GM21447 (cell line): ENCODE measurements at regions not wholly inside any gene's neighbourhood (a gene's known extent, or its start where the extent isn't known, plus 50 kb on each side); places are given as distances from the start of the nearest gene placed in this dataset.
"Not testable (repeated sequence)": the region's sequence is repeated elsewhere in the genome, so short reads cannot be mapped to it uniquely, and the experiment has no call there.

ENCODE experiments used
- ATAC-seq: cut with Tn5 transposase; IDR thresholded peaks from one replicate; pipeline ENCODE4 v1.9.1; 2021; ENCODE audit not compliant: unreplicated experiment

DNA sequence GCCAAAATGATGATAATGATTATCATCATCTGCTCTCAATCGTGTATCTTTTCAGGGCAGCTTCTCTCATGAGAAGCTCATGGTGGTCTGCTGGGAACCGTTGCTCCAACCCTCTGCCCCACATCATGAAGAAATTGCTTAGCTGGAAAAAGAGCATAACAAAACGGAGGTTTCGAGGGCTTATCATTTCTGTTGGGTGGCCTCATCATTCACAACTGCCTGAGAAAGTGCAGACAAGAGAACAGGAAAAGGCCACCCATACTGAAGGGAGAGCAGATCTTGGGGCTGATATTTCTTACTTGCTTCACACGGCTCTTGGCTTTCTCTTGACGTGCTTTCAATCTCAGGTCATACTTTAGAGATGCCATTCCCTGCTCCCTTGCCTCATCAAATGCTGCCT is 471.6 kb downstream of the CD83 start:
- no peak for ATAC-seq

DNA sequence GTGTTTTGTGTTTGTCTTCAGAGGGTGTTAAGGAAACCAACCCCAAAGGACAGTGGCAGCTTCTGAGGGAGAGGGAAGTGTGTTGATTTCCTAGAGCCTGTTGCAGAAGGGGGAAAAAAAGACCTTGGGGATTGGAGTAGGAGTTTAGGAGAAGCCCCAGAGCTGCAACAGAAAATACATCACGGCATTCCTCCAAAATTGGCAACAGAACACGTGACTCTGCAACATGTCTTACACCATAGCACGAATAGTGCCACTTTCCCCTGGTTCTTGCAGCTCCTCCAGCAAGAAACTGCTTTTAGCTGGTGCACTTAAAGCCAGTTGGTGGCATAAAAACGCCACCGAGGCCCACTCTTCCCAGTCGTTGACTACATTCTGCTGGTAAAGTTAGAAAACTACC is 473.0 kb downstream of the CD83 start:
- ATAC-seq: no peak

GRCh38 chr6:14591998-14592397 is 474.4 kb downstream of the CD83 start:
- no peak for ATAC-seq

- ATAC-seq: no peak
Observed at GRCh38 chr6:14593286-14593685, 475.7 kb downstream of the CD83 start.

- no peak for ATAC-seq
Observed at GRCh38 chr6:14595751-14596150, 478.2 kb downstream of the CD83 start.

DNA sequence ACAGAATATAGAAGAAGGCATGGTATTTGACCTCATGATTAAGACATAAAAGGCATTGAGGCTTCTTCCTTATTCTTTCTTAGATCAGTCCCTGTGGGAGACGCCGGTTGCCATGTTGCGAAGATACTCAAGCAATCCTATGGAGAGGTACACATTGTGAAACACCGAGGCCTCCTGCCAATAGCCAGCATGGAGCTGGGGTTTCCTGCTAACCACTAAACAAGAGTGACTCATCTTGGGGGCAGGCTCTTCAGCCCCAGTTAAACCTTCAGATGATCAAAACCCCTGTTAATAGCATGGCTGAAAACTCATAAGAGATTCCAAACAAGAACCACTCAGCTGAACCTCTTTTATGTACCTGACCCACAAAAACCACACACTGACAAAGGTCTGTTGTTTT is 478.8 kb downstream of the CD83 start:
- no peak for ATAC-seq

DNA sequence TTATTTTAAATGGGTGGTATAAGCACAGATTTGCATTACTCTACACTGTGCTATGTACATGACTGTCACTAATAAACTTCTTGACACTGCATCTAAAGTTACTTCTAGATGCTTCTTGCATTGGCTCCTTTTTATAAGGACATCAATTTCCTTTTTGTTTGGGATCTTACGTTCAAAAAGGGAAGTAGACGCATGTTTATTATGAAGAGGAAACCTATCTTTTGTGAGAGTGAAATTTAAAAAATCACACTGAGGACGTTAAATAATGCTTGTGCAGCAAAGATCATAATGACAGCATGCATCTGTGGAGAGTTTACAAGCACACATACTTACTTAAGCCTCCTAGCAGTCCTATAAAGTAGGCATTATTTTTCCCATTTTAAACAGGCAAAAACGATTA is 479.5 kb downstream of the CD83 start:
- ATAC-seq: no peak

DNA sequence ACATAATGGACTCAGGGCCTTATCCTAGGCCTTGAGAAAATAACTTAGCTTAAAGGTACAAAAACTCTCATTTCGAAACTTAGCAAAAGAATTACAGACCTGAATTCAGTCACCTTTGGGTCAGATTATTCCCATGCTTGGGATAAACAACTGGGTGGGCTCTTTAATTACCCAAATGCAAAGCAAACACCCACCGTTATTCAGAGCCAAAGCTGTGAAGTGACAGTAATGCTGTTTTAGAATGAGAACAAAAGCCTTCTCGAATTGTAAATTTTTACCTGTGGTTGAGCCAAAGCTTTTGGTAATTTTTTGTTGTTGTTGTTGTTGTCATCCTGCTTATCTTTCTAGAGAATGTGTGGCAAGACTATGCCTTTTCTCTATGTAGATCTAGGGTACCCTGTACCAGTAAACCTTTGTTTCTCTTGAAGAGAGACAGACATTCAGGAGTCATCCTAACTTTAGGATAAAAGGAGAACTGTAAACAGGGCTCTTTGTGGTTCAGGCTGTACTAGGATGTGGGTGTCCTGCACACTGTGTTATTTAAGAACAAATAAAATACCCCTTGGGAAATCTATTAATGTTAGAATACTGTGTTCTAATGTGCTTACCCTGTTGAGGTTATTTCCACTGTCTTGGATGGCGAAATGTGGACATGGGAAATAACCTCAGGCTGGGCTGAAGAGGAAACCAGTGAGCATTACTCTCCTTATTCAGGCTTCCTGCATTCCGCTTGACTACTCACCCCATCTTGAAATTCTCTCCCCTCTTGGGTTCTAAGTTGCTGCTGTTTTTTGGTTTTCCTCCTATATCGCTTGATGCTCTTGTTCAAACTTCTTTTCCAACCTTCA is 480.7 kb downstream of the CD83 start:
- ATAC-seq: no peak

- ATAC-seq: not testable (repeated sequence)
Observed at GRCh38 chr6:14600306-14600705, 482.7 kb downstream of the CD83 start.

- no peak for ATAC-seq
Observed at GRCh38 chr6:14601490-14601889, 483.9 kb downstream of the CD83 start.

DNA sequence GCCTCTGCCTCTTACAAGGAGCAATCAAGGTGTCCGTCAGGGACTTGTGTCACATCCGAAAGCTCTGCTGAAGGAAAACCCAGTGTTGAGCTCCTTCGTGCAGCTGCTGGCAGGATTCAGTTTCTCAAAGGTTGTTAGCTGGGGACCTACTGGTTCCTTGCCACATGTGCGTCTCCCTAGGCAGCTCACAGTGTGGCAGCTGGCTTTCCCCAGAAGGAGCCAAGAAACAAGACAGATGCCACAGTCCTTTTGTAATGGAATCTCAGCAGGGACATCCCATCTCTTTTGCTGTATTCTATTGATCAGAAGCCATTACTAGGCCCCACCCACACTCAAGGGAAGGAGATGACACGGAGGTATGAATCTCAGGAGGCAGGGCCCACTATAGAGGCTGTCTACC is 488.8 kb downstream of the CD83 start:
- no peak for ATAC-seq

- no peak for ATAC-seq
Observed at GRCh38 chr6:14610141-14610540, 492.6 kb downstream of the CD83 start.

DNA sequence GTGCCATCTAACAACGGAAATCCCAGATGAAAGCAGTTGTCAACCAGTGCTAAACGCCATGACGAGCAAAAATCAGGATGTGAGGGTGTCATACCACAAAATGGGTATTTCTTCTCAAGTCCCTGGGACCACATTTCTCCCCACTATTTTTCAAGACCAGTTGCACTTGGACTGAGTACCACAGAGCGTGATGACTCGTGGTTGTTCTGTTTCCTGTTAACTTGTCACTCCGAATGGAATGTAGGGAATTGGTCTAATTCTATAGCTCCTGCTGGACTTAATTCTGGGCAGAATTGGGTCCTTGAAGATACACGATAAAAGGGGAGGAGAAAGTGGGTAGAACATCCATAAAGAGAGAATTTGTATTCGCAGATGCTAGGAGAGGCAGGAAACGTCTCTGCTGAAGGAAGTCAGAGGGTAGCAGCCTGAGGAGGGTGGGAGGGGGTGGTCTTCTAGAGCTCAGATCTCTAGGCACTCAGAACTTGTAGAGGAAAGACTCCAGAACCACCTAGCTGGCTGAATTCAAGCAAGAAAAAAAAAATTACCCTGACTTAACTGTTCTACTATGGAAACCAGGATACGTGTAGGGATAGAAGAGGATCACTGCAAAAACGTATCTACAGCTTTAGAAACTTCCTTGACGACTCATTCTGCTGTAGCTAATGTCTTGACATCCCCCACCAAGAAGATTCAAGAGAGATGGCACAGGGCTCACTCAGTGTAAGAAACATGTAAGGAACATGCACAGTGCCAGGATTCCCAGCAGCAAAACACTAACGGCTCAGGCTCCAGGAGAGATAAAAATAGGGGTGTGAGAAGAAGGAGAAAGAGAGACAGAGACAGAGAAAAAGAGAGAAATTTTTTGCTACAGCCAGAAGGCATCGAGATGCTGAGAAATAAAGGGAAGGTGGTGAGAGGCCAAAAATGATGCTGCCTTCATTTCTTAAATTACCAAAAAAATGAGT is 494.7 kb downstream of the CD83 start:
- ATAC-seq: no peak

GRCh38 chr6:14614631-14615030 is 497.1 kb downstream of the CD83 start:
- no peak for ATAC-seq

DNA sequence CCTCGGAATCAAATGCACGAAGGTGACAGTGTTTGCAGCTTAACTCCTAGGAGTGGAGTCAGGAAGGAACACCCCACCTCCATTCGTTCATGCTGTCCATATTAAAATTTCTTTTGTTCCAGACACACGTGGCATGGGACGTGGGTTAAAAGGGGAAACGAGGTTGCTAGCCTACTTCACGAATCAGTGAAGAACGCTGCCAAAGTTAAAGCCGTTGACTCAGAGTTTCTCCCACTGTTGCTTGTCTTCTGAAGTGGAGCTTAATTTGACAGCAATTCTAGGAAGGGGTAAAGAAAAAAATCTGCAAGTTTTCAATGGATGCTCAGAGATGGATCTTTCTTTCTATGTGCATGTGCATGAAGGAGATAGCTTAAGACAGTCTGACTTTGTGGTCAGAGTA is 499.1 kb downstream of the CD83 start:
- no peak for ATAC-seq

GRCh38 chr6:14618759-14619418 is 501.3 kb downstream of the CD83 start:
- no peak for ATAC-seq

- no peak for ATAC-seq
Observed at GRCh38 chr6:14619419-14619781, 501.8 kb downstream of the CD83 start.

- ATAC-seq: no peak
Observed at GRCh38 chr6:14620522-14620921, 502.9 kb downstream of the CD83 start.

DNA sequence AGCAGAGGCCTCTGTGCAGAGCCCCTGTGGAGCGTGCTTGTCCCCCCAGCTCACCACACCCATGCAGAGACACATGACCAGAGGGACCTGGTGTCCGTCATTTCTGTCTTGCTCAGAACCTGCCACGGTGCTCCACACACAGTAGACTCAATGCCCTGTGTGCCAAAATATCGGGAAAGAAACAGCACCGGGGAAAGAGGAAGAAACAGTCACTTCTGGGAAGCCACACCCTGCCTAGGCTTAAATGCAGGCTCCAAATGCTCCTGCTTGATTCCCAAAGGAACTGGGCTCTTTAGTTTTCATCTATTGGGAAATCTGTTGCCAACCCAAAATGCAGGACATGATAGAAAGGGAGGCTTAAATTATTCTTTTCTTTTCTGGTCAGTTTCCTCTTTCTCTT is 503.9 kb downstream of the CD83 start:
- no peak for ATAC-seq

GRCh38 chr6:14622085-14622484 is 504.5 kb downstream of the CD83 start:
- ATAC-seq: no peak

GRCh38 chr6:14622909-14623505 is 505.4 kb downstream of the CD83 start:
- ATAC-seq: no peak
